Thyroid gland (tissue), 4 donors: ENCODE measurements at regions not wholly inside any gene's neighbourhood (a gene's known extent, or its start where the extent isn't known, plus 50 kb on each side); places are given as distances from the start of the nearest gene placed in this dataset.
"Not testable (repeated sequence)": the region's sequence is repeated elsewhere in the genome, so short reads cannot be mapped to it uniquely, and the experiment has no call there.

ENCODE experiments used
- DNase-seq, 2 donors: peaks; one replicate each; pipeline ENCODE4 v3.0.0-alpha.2; 2019
- H3K27ac ChIP-seq, 3 donors: fragments of 200-600 bp; sonication (generic); 1 replicate in 2 of 3; 2 replicates in 1 of 3; pipeline ENCODE4 v1.5.1; 2016 to 2019; ENCODE audit warnings: mild to moderate bottlenecking in 1 of 3, moderate library complexity in 1 of 3
- H3K27me3 ChIP-seq: fragments of 200-600 bp; sonication (generic); one replicate; pipeline ENCODE4 v1.5.1; 2019
- H3K36me3 ChIP-seq, 2 donors: fragments of 200-600 bp; sonication (generic); one replicate each; pipeline ENCODE4 v1.5.1; 2016 to 2019
- H3K4me1 ChIP-seq, 2 donors: fragments of 200-600 bp; sonication (generic); one replicate each; pipeline ENCODE4 v1.5.1; 2017 to 2019
- H3K4me3 ChIP-seq, 3 donors: fragments of 200-600 bp; sonication (generic); replicated peaks in 1 of 3; 1 replicate in 2 of 3; 2 replicates in 1 of 3; pipeline ENCODE4 v1.5.1; 2016; ENCODE audit warnings: mild to moderate bottlenecking in 1 of 3
- H3K9me3 ChIP-seq: fragments of 200-600 bp; sonication (generic); one replicate; pipeline ENCODE4 v1.5.1; 2017
- CTCF ChIP-seq, 6 experiments: fragments of 200-600 bp in 3 of 6; fragments of 450-650 bp in 3 of 6; sonication (generic) in 3 of 6; IDR thresholded peaks; one replicate each; pipeline ENCODE4 v1.5.1; 2016 to 2019; ENCODE audit warnings: antibody characterized with exemption in 6 of 6, mild to moderate bottlenecking in 2 of 6, inconsistent platforms in 1 of 6, moderate library complexity in 1 of 6
- POLR2A ChIP-seq, 2 donors: fragments of 450-650 bp; IDR thresholded peaks; one replicate each; pipeline ENCODE4 v1.6.1; 2017; ENCODE audit warnings: antibody characterized with exemption in 2 of 2, mild to moderate bottlenecking in 2 of 2, moderate library complexity in 1 of 2
- WGBS, 2 donors: methylation state at CpG; one replicate each; pipeline ENCODE4 v1.1.5; 2017; 5-methylcytosine and 5-hydroxymethylcytosine counted together
- intact Hi-C: fragments of 100-400 bp; cut with DNase I; formaldehyde crosslinking; loops from one replicate; pipeline ENCODE4 v1.15.1; 2023

- no peaks in the 10 kb centered on the region for H3K27me3 ChIP-seq
- intact Hi-C loops, result no loop called here
- no peak for DNase-seq
- H3K36me3 ChIP-seq, result no peaks in the 10 kb centered on the region
- H3K4me1 ChIP-seq, result no peaks in the 10 kb centered on the region
- TF ChIP-seq POLR2A (IDR thresholded peaks at IDR 0.05) (no peak), CTCF (IDR thresholded peaks at IDR 0.05) (no peak)
- 94 to 97% methylated on average over 2 of the region's 2 CpGs for WGBS, 2 donors
- H3K4me3 ChIP-seq, result no peak overlapping the region
- H3K9me3 ChIP-seq, result no peaks in the 10 kb centered on the region
- H3K27ac ChIP-seq, result no peak overlapping the region
Observed at GRCh38 chr9:115416299-115416698, 298.3 kb upstream of the TNC start.

GRCh38 chr9:115418181-115418580, 300.2 kb upstream of the TNC start:
- H3K4me1 ChIP-seq, H3K27me3 ChIP-seq, H3K9me3 ChIP-seq, intact Hi-C loops, H3K36me3 ChIP-seq, H3K27ac ChIP-seq, H3K4me3 ChIP-seq, DNase-seq: not testable (repeated sequence)
- 56 to 94% methylated on average over 1 of the region's 1 CpG for WGBS, 2 donors

GRCh38 chr9:115422932-115423440, 305.0 kb upstream of the TNC start:
- Histone ChIP-seq H3K36me3 (no peaks in the 10 kb centered on the region), H3K9me3 (no peaks in the 10 kb centered on the region), H3K27me3 (no peaks in the 10 kb centered on the region), H3K27ac (no peak overlapping the region), H3K4me1 (no peaks in the 10 kb centered on the region), H3K4me3 (no peak overlapping the region)
- 71 to 92% methylated on average over 6 of the region's 6 CpGs for WGBS, 2 donors
- TF ChIP-seq POLR2A (IDR thresholded peaks at IDR 0.05) (no peak), CTCF (IDR thresholded peaks at IDR 0.05) (no peak)
- intact Hi-C loops, result no loop called here
- no peak for DNase-seq

GRCh38 chr9:115423646-115424045, 305.7 kb upstream of the TNC start:
- WGBS, 2 donors, result 79 to 89% methylated on average over 3 of the region's 3 CpGs
- H3K4me1 ChIP-seq, result no peaks in the 10 kb centered on the region
- no peaks in the 10 kb centered on the region for H3K36me3 ChIP-seq
- TF ChIP-seq CTCF (IDR thresholded peaks at IDR 0.05) (no peak), POLR2A (IDR thresholded peaks at IDR 0.05) (no peak)
- H3K4me3 ChIP-seq, result no peak overlapping the region
- no peaks in the 10 kb centered on the region for H3K9me3 ChIP-seq
- intact Hi-C loops, result no loop called here
- no peaks in the 10 kb centered on the region for H3K27me3 ChIP-seq
- H3K27ac ChIP-seq, result no peak overlapping the region
- DNase-seq, result no peak

GRCh38 chr9:115425601-115426000, 307.6 kb upstream of the TNC start:
- Histone ChIP-seq H3K9me3 (no peaks in the 10 kb centered on the region), H3K27me3 (no peaks in the 10 kb centered on the region), H3K27ac (no peak overlapping the region), H3K4me1 (no peaks in the 10 kb centered on the region), H3K36me3 (no peaks in the 10 kb centered on the region), H3K4me3 (no peak overlapping the region)
- intact Hi-C loops, result no loop called here
- DNase-seq, result no peak
- TF ChIP-seq CTCF (IDR thresholded peaks at IDR 0.05) (no peak), POLR2A (IDR thresholded peaks at IDR 0.05) (no peak)

- WGBS, 2 donors, result 83 to 90% methylated on average over 2 of the region's 2 CpGs
- DNase-seq, result no peak
- no peaks in the 10 kb centered on the region for H3K4me1 ChIP-seq
- no peaks in the 10 kb centered on the region for H3K27me3 ChIP-seq
- no peak overlapping the region for H3K27ac ChIP-seq
- TF ChIP-seq CTCF (IDR thresholded peaks at IDR 0.05), result no peak
- no peak for TF ChIP-seq POLR2A (IDR thresholded peaks at IDR 0.05)
- no peaks in the 10 kb centered on the region for H3K9me3 ChIP-seq
- H3K4me3 ChIP-seq, result no peak overlapping the region
- no peaks in the 10 kb centered on the region for H3K36me3 ChIP-seq
- intact Hi-C loops, result no loop called here
Observed at GRCh38 chr9:115437418-115437817, 319.5 kb upstream of the TNC start.
